A549 (cell line): ENCODE measurements at regions not wholly inside any gene's neighbourhood (a gene's known extent, or its start where the extent isn't known, plus 50 kb on each side); places are given as distances from the start of the nearest gene placed in this dataset.

Source experiments
- EP300 ChIP-seq, 2 experiments: fragments of >200 bp; sonication (Bioruptor Twin); formaldehyde crosslinking; IDR thresholded peaks; 2 replicates in 1 of 2; 3 replicates in 1 of 2; pipeline ENCODE4 v1.6.1; 2016 to 2017
- SREBF2 ChIP-seq: fragments of 450-650 bp; IDR thresholded peaks from 2 replicates; pipeline ENCODE4 v1.6.1; 2014; ENCODE audit warnings: mild to moderate bottlenecking, moderate library complexity

GRCh38 chr13:39134574-39134973, 96.3 kb downstream of the NHLRC3 start:
- TF ChIP-seq SREBF2 (no peak), EP300 (IDR thresholded peaks at IDR 0.05) (no peak)
